ENCODE measurements at regions not wholly inside any gene's neighbourhood (a gene's known extent, or its start where the extent isn't known, plus 50 kb on each side); places are given as distances from the start of the nearest gene placed in this dataset.

- H3K9me3 ChIP-seq, result no peaks in the 10 kb centered on the region
- no peak overlapping the region for H3K27ac ChIP-seq (ENCODE audit: low read length)
- no peaks in the 10 kb centered on the region for H3K4me1 ChIP-seq (ENCODE audit: control insufficient read depth in 1 of 2, extremely low read depth in 1 of 2, insufficient read depth in 2 of 2, low read length in 2 of 2)
- H3K4me3 Mint-ChIP-seq, result no peak overlapping the region
- no peak overlapping the region for H3K4me3 ChIP-seq (ENCODE audit: control insufficient read depth in 1 of 2, extremely low read depth in 1 of 2, low read length in 1 of 2)
- no peak for DNase-seq
- no peaks in the 10 kb centered on the region for H3K4me1 Mint-ChIP-seq
- H3K27me3 ChIP-seq (replicated peaks in 1 of 2; ENCODE audit: control insufficient read depth in 2 of 2, extremely low read depth in 1 of 2, insufficient read depth in 2 of 2, low read length in 1 of 2), result no peaks in the 10 kb centered on the region
- H3K36me3 Mint-ChIP-seq, result no peaks in the 10 kb centered on the region
- no peaks in the 10 kb centered on the region for H3K27me3 Mint-ChIP-seq
- CTCF ChIA-PET, result no interaction called here
- peaks cover 3 to 13% (median 6%) of the 10 kb centered on the region in 3 donors for H3K9me3 Mint-ChIP-seq
- no peak overlapping the region for H3K27ac Mint-ChIP-seq
- H3K36me3 ChIP-seq (ENCODE audit: control insufficient read depth in 2 of 2, extremely low read depth in 1 of 2, insufficient read depth in 1 of 2, low read length in 1 of 2), result no peaks in the 10 kb centered on the region
- WGBS (ENCODE audit: insufficient coverage), result no CpG with 5 or more reads among the region's 3 CpGs
- no peak for ATAC-seq (replicated peaks in 1 of 4)
- POLR2A ChIA-PET, result interaction anchor here in 1 of 2 donors (0.7 kb wide), 1 partner anchor 212 kb away, joined by 3 read pairs; no protein-coding TSS in a partner anchor
These were observed 590.8 kb downstream of the OTOL1 start for GRCh38 chr3:162087361-162087760.

GRCh38 chr3:162092751-162093150 lies 596.1 kb downstream of the OTOL1 start:
- Mint-ChIP-seq H3K4me3 (no peak overlapping the region), H3K27me3 (no peaks in the 10 kb centered on the region), H3K9me3 (peaks cover 6 to 17% (median 12%) of the 10 kb centered on the region in 3 donors), H3K27ac (no peak overlapping the region), H3K36me3 (no peaks in the 10 kb centered on the region), H3K4me1 (no peaks in the 10 kb centered on the region)
- Histone ChIP-seq H3K27me3 (replicated peaks in 1 of 2; ENCODE audit: control insufficient read depth in 2 of 2, extremely low read depth in 1 of 2, insufficient read depth in 2 of 2, low read length in 1 of 2) (no peaks in the 10 kb centered on the region), H3K27ac (ENCODE audit: low read length) (no peak overlapping the region), H3K4me3 (ENCODE audit: control insufficient read depth in 1 of 2, extremely low read depth in 1 of 2, low read length in 1 of 2) (no peak overlapping the region), H3K9me3 (no peaks in the 10 kb centered on the region), H3K4me1 (ENCODE audit: control insufficient read depth in 1 of 2, extremely low read depth in 1 of 2, insufficient read depth in 2 of 2, low read length in 2 of 2) (no peaks in the 10 kb centered on the region), H3K36me3 (ENCODE audit: control insufficient read depth in 2 of 2, extremely low read depth in 1 of 2, insufficient read depth in 1 of 2, low read length in 1 of 2) (no peaks in the 10 kb centered on the region)
- DNase-seq, result no peak
- ChIA-PET CTCF (no interaction called here), POLR2A (no interaction called here)
- no CpG with 5 or more reads among the region's 3 CpGs for WGBS (ENCODE audit: insufficient coverage)
- no peak for ATAC-seq (replicated peaks in 1 of 4)

DNA sequence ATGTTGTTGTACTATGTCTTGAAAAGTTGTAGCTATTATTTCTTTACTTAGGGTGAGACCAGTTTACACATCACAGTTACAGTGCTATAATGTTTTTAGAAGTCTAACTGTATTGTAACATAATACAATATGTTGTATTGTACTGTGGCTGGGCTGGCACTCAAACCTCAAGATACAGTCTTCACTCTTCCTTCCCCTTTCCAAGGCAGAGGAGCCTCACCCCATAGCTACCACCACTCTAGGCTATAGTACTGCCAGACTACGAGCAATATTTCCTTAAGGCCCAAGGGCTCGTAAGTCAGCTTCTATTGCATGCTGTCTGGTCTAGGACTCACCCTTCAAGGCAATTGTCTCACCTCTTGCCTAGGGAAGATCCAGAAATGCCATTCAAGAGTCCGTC lies 597.7 kb downstream of the OTOL1 start:
- 64% methylated on average over 3 of the region's 3 CpGs for WGBS (ENCODE audit: insufficient coverage)
- no peaks in the 10 kb centered on the region for H3K27me3 ChIP-seq (replicated peaks in 1 of 2; ENCODE audit: control insufficient read depth in 2 of 2, extremely low read depth in 1 of 2, insufficient read depth in 2 of 2, low read length in 1 of 2)
- H3K36me3 ChIP-seq (ENCODE audit: control insufficient read depth in 2 of 2, extremely low read depth in 1 of 2, insufficient read depth in 1 of 2, low read length in 1 of 2), result no peaks in the 10 kb centered on the region
- H3K9me3 Mint-ChIP-seq, result peaks cover 6 to 17% (median 11%) of the 10 kb centered on the region in 3 donors
- no peak overlapping the region for H3K4me3 Mint-ChIP-seq
- H3K27ac Mint-ChIP-seq, result no peak overlapping the region
- H3K27ac ChIP-seq (ENCODE audit: low read length), result no peak overlapping the region
- DNase-seq (no peak), ATAC-seq (replicated peaks in 1 of 4) (no peak)
- CTCF ChIA-PET, result no interaction called here
- no peaks in the 10 kb centered on the region for H3K4me1 ChIP-seq (ENCODE audit: control insufficient read depth in 1 of 2, extremely low read depth in 1 of 2, insufficient read depth in 2 of 2, low read length in 2 of 2)
- no peaks in the 10 kb centered on the region for H3K4me1 Mint-ChIP-seq
- POLR2A ChIA-PET, result no interaction called here
- H3K36me3 Mint-ChIP-seq, result no peaks in the 10 kb centered on the region
- no peaks in the 10 kb centered on the region for H3K27me3 Mint-ChIP-seq
- H3K9me3 ChIP-seq, result no peaks in the 10 kb centered on the region
- no peak overlapping the region for H3K4me3 ChIP-seq (ENCODE audit: control insufficient read depth in 1 of 2, extremely low read depth in 1 of 2, low read length in 1 of 2)

DNA sequence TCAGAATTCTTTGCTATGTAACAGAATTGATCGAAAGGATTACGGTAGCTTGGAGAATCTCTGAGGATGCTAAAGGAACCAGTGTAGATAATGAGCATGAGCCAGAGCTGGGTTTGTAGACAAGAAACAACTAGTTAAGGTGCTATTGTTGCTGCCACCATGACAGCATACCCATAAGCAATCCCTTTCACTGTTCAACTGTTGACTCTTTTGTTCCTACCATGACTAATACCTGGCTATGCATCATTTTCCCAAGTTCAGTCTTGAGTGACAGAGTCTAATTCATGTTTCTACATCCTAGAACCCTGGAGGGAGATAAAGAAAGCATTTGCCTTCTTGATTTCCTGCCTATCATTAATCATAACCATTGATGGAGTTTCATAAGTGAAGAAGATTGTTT lies 600.3 kb downstream of the OTOL1 start:
- no peaks in the 10 kb centered on the region for H3K36me3 Mint-ChIP-seq
- H3K27ac Mint-ChIP-seq, result no peak overlapping the region
- Histone ChIP-seq H3K36me3 (ENCODE audit: control insufficient read depth in 2 of 2, extremely low read depth in 1 of 2, insufficient read depth in 1 of 2, low read length in 1 of 2) (no peaks in the 10 kb centered on the region), H3K4me3 (ENCODE audit: control insufficient read depth in 1 of 2, extremely low read depth in 1 of 2, low read length in 1 of 2) (no peak overlapping the region), H3K27me3 (replicated peaks in 1 of 2; ENCODE audit: control insufficient read depth in 2 of 2, extremely low read depth in 1 of 2, insufficient read depth in 2 of 2, low read length in 1 of 2) (no peaks in the 10 kb centered on the region), H3K27ac (ENCODE audit: low read length) (no peak overlapping the region), H3K9me3 (no peaks in the 10 kb centered on the region), H3K4me1 (ENCODE audit: control insufficient read depth in 1 of 2, extremely low read depth in 1 of 2, insufficient read depth in 2 of 2, low read length in 2 of 2) (no peaks in the 10 kb centered on the region)
- ATAC-seq (replicated peaks in 1 of 4) (no peak), DNase-seq (no peak)
- no peaks in the 10 kb centered on the region for H3K4me1 Mint-ChIP-seq
- ChIA-PET POLR2A (no interaction called here), CTCF (no interaction called here)
- peaks cover 6 to 13% (median 8%) of the 10 kb centered on the region in 3 donors for H3K9me3 Mint-ChIP-seq
- WGBS (ENCODE audit: insufficient coverage), result no CpG with 5 or more reads among the region's 2 CpGs
- no peak overlapping the region for H3K4me3 Mint-ChIP-seq
- H3K27me3 Mint-ChIP-seq, result no peaks in the 10 kb centered on the region

GRCh38 chr3:162103808-162104207 lies 607.2 kb downstream of the OTOL1 start:
- Mint-ChIP-seq H3K27ac (no peak overlapping the region), H3K27me3 (no peaks in the 10 kb centered on the region), H3K4me1 (no peaks in the 10 kb centered on the region), H3K36me3 (no peaks in the 10 kb centered on the region), H3K4me3 (no peak overlapping the region), H3K9me3 (peaks cover 0 to 7% (median 6%) of the 10 kb centered on the region in 3 donors)
- no CpG with 5 or more reads among the region's 1 CpG for WGBS (ENCODE audit: insufficient coverage)
- H3K9me3 ChIP-seq, result no peaks in the 10 kb centered on the region
- DNase-seq (no peak), ATAC-seq (replicated peaks in 1 of 4) (no peak)
- ChIA-PET CTCF (no interaction called here), POLR2A (no interaction called here)
- H3K27me3 ChIP-seq (replicated peaks in 1 of 2; ENCODE audit: control insufficient read depth in 2 of 2, extremely low read depth in 1 of 2, insufficient read depth in 2 of 2, low read length in 1 of 2), result no peaks in the 10 kb centered on the region
- no peak overlapping the region for H3K4me3 ChIP-seq (ENCODE audit: control insufficient read depth in 1 of 2, extremely low read depth in 1 of 2, low read length in 1 of 2)
- H3K4me1 ChIP-seq (ENCODE audit: control insufficient read depth in 1 of 2, extremely low read depth in 1 of 2, insufficient read depth in 2 of 2, low read length in 2 of 2), result no peaks in the 10 kb centered on the region
- no peak overlapping the region for H3K27ac ChIP-seq (ENCODE audit: low read length)
- no peaks in the 10 kb centered on the region for H3K36me3 ChIP-seq (ENCODE audit: control insufficient read depth in 2 of 2, extremely low read depth in 1 of 2, insufficient read depth in 1 of 2, low read length in 1 of 2)

GRCh38 chr3:162111861-162112260 lies 615.3 kb downstream of the OTOL1 start:
- Histone ChIP-seq H3K4me1 (ENCODE audit: control insufficient read depth in 1 of 2, extremely low read depth in 1 of 2, insufficient read depth in 2 of 2, low read length in 2 of 2) (no peaks in the 10 kb centered on the region), H3K36me3 (ENCODE audit: control insufficient read depth in 2 of 2, extremely low read depth in 1 of 2, insufficient read depth in 1 of 2, low read length in 1 of 2) (no peaks in the 10 kb centered on the region), H3K27ac (ENCODE audit: low read length) (no peak overlapping the region), H3K4me3 (ENCODE audit: control insufficient read depth in 1 of 2, extremely low read depth in 1 of 2, low read length in 1 of 2) (no peak overlapping the region), H3K27me3 (replicated peaks in 1 of 2; ENCODE audit: control insufficient read depth in 2 of 2, extremely low read depth in 1 of 2, insufficient read depth in 2 of 2, low read length in 1 of 2) (no peaks in the 10 kb centered on the region), H3K9me3 (no peaks in the 10 kb centered on the region)
- peaks cover 0 to 20% (median 6%) of the 10 kb centered on the region in 3 donors for H3K9me3 Mint-ChIP-seq
- no peak for DNase-seq
- H3K27me3 Mint-ChIP-seq, result no peaks in the 10 kb centered on the region
- H3K36me3 Mint-ChIP-seq, result no peaks in the 10 kb centered on the region
- no peak overlapping the region for H3K4me3 Mint-ChIP-seq
- CTCF ChIA-PET, result no interaction called here
- POLR2A ChIA-PET, result no interaction called here
- WGBS (ENCODE audit: insufficient coverage), result 60% methylated on average over 3 of the region's 5 CpGs
- no peak overlapping the region for H3K27ac Mint-ChIP-seq
- no peak for ATAC-seq (replicated peaks in 1 of 4)
- H3K4me1 Mint-ChIP-seq, result no peaks in the 10 kb centered on the region

DNA sequence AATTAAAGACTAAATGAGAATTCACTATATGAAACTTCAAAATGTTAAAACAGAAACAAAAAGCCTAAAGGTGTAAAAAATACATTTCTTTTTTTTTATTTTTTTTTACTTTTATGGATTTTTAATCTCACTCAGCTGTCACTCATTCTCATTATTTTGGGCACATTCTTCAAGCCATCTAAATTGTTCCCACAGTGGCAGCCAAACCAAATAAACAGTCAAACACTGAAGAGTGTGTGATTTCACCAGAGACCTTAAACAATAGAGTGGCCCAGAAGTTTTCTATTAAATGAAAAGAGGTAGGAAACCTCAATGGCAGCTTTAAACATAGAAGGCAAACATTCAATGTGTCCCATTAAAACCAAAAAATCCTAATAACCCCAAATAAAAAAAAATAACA lies 616.1 kb downstream of the OTOL1 start:
- H3K36me3 ChIP-seq (ENCODE audit: control insufficient read depth in 2 of 2, extremely low read depth in 1 of 2, insufficient read depth in 1 of 2, low read length in 1 of 2), result no peaks in the 10 kb centered on the region
- ChIA-PET POLR2A (no interaction called here), CTCF (no interaction called here)
- Mint-ChIP-seq H3K4me1 (no peaks in the 10 kb centered on the region), H3K9me3 (peaks cover 0 to 22% (median 5%) of the 10 kb centered on the region in 3 donors), H3K36me3 (no peaks in the 10 kb centered on the region), H3K27ac (no peak overlapping the region), H3K4me3 (no peak overlapping the region), H3K27me3 (no peaks in the 10 kb centered on the region)
- DNase-seq (no peak), ATAC-seq (replicated peaks in 1 of 4) (no peak)
- H3K27me3 ChIP-seq (replicated peaks in 1 of 2; ENCODE audit: control insufficient read depth in 2 of 2, extremely low read depth in 1 of 2, insufficient read depth in 2 of 2, low read length in 1 of 2), result no peaks in the 10 kb centered on the region
- H3K27ac ChIP-seq (ENCODE audit: low read length), result no peak overlapping the region
- no peaks in the 10 kb centered on the region for H3K4me1 ChIP-seq (ENCODE audit: control insufficient read depth in 1 of 2, extremely low read depth in 1 of 2, insufficient read depth in 2 of 2, low read length in 2 of 2)
- no peak overlapping the region for H3K4me3 ChIP-seq (ENCODE audit: control insufficient read depth in 1 of 2, extremely low read depth in 1 of 2, low read length in 1 of 2)
- H3K9me3 ChIP-seq, result no peaks in the 10 kb centered on the region

Data from T-cell (primary cell).